NCI-H2107 treated with DMSO at 0.1 percent for 48 hours (cell line): ENCODE measurements at regions not wholly inside any gene's neighbourhood (a gene's known extent, or its start where the extent isn't known, plus 50 kb on each side); places are given as distances from the start of the nearest gene placed in this dataset.

Experiments used
- DNase-seq: peaks from one replicate; lab custom pipeline; 2025; ENCODE audit not compliant: unreplicated experiment; lab: John Stamatoyannopoulos, UW

DNA sequence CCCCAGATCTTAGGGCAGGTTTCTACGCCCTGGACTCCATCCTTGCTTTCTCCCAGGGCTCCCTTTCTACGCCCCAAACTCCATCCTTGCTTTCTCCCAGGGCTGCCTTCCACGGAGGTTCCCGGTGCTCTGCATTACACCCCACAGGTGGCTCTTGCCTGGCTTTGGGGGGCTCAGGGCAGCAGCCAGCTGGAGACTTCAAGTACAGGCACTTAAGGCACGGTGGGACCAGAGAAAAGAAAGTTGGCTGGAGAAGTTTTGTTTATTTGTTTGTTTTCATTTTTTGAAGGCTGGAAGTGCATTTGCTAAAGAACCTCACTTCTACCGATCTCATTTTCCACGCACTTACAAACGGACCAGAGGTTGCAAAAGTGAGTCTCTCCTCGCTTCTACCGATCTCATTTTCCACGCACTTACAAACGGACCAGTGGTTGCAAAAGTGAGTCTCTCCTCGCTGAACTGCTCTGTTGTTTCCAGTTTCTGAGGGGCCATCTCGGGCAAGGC, 103.8 kb upstream of the MED13L start:
- no peak for DNase-seq

GRCh38 chr12:116381744-116382685, 104.5 kb upstream of the MED13L start:
- DNase-seq = no peak

DNA sequence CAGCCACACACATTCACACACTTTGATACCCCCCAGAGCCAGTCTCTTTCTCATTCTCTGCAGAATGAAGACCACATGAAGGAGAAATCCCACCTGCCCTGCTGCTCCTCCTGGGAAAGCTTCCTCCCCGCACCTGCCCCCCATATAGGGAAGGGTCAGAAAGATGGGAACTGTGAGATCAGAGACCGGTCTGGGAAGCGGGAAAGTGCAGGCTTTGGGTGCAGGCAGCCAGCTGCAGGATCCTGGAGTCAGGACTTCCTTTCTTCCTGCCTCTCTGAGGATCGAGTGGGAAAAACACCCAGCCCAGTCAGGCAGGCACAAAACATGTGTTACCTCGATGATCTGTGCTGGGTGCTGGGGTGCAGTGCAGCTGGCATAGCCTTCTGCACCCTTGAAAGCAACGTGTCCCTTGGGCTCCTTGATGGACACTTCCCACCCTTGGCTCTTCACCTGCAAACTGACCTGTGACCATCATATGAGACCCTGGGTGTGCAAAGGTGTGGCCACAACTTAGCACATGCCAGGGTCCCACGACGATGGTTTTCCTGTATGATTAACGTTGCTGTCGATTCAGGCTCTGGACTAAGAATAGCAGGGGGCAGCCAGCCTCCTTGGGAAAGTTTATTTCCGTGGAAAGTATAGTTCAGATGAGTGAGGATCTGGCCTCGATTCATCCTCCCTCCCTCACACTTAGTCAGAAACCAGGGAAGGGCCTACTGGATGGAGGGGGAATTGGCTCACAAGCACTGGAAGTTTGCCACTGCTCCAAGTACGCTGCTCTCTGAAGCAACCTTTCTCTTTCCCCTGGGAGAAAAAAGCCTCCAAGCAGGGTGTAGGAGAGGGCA, 105.4 kb upstream of the MED13L start:
- no peak for DNase-seq

- no peak for DNase-seq
These were observed 106.7 kb upstream of the MED13L start for GRCh38 chr12:116384175-116384574.

GRCh38 chr12:116384691-116385485, 107.4 kb upstream of the MED13L start:
- DNase-seq = no peak

DNA sequence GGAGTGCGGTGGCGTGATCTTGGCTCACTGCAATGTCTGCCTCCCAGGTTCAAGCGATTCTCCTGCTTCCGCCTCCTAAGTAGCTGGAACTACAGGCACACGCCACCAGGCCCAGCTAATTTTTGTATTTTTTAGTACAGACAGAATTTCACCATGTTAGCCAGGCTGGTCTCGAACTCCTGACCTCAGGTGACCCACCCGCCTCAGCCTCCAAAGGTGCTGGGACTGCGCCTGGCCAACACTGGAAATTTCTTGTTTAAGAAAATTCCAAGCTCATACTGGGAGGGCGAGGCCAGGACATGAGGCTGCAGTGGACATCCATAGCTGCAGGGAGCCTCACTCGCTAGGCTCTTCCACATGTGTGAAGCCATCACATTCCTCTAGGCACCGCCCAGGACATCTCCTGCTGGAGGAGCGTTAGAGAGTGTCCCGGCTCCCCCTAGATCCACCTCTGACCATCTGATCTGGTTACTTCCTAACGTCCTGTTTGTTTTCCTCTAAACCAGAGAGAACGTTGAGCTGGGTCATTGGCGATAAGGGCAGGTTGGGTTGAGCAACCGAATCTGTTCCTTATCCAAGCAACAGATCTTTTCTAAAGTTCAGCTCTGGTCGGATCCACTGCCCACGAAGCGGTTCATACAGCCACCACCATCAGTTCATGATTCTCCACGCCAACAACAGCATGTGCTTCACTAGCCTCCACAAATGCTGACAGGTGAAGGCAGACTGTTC, 108.2 kb upstream of the MED13L start:
- no peak for DNase-seq

GRCh38 chr12:116389326-116389725, 111.8 kb upstream of the MED13L start:
- DNase-seq = no peak

GRCh38 chr12:116389990-116390389, 112.5 kb upstream of the MED13L start:
- no peak for DNase-seq

- no peak for DNase-seq
These were observed 113.2 kb upstream of the MED13L start for GRCh38 chr12:116390401-116391335.

DNA sequence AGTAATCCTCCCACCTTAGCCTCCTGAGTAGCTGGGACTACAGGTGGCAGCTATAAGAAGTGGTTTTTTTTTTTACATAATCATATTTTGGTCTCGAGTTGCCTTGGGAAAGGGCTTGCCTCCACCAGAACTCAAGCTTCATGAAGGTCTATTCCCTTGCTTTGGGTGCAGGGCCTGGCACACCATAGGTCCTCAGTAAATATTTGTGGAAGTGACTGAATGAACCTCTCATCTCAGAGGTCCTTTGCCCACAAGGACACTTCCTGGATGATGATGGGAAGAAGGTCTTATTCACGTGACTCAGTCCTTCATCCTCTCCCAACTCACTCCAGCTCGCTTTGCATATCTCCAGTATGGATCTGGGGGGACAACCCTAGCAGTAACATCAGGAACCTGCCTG, 114.0 kb upstream of the MED13L start:
- no peak for DNase-seq

DNA sequence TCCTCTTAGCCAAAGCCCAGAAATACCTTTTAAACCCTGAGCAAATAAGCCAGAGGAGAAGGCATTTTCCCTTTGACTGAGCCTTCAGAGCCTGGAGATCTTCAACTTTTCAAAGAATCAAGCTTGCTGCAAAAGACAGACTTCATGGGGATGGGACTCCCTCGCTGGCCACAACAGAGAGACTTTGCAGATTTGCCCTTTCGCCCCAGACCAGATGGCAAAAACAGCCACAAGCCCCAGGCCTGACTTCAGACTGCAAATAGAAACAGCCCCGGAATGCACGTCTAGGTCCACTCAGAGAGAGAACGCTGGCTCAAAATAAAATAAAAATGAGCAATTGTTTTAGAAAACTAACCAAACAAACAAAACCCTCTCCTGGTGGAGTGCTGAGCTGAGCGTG, 114.6 kb upstream of the MED13L start:
- DNase-seq = no peak

GRCh38 chr12:116393255-116393654, 115.8 kb upstream of the MED13L start:
- no peak for DNase-seq

GRCh38 chr12:116393859-116394650, 116.6 kb upstream of the MED13L start:
- DNase-seq = no peak

GRCh38 chr12:116395396-116395795, 117.9 kb upstream of the MED13L start:
- no peak for DNase-seq

DNA sequence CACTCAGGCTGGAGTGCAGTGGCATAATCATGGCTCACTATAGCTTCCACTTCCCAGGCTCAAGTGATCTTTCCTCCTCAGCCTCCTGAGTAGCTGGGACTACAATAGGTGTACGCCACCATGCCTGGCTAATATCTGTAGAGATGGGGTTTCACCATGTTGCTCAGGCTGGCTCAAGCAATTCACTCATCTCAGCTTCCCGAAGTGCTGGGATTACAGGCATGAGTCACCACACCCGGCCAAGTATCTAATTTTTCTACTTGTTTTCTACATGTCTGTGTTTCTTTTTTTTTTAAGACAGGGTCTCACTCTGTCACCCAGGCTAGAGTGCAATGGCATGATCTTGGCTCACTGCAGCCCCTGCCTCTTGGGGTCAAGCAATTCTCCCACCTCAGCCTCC, 119.7 kb upstream of the MED13L start:
- DNase-seq = no peak

- DNase-seq = no peak
These were observed 120.7 kb upstream of the MED13L start for GRCh38 chr12:116398193-116398592.

DNA sequence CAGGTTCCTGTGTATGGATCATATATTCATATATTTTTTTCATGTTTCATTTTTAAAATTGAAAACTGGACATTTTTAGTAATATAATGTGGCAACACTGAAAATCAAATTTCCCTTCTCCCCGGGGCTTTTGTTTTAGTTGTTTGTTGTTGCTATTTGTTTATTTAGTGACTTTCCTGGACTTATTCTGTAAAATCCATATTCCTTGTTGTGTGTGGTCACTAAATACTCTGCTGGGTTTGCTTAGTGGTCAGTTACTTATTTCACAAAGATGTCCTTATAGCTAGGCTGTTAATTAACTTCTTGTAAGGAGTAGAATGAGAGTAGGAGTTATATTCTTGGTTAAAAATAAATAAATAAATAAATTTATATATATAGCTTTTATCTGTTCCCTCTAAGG, 121.6 kb upstream of the MED13L start:
- DNase-seq = no peak

DNA sequence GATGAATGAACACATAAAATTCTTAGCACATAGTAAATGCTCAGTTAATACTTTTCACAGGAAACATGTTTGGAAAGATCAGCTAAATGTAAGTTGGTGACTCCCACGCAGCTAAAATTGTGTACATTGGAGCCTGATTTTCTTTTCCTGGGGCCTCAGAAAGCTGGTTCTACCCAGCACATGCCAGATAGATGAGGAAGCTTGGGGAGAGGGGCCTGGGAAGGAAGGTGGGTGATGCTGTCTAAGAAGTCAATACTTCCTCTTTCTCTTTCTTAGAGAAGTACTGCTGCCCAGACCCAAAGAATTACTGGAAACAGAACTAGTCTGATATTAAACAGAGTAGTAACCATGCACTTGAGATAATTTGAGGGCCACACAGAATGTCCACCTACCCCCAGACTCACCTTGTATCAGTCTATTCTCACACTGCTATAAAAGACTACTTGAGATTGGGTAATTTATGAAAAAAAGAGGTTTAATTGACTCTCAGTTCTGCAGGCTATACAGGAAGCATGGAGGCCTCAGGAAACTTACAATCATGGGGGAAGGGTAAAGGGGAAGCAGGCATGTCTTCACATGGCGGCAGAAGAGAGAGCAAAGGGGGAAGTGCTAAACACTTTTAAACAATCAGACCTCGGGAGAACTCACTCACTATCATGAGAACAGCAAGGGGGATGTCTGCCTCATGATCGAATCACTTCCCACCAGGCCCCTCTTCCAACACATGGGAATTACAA, 123.3 kb upstream of the MED13L start:
- DNase-seq = no peak
